Stimulated activated CD4-positive, alpha-beta T cell treated with anti-CD3 and anti-CD28 coated beads, Interleukin-1b, Interleukin-23, amount 100 ng/mL, for 1 hour (primary cell): ENCODE measurements at regions not wholly inside any gene's neighbourhood (a gene's known extent, or its start where the extent isn't known, plus 50 kb on each side); places are given as distances from the start of the nearest gene placed in this dataset.
A peak's percentile ranks its signal among the peaks of the same experiment; 100 is the strongest.

Experiments
- DNase-seq, 2 donors: peaks; one replicate each; pipeline ENCODE4 v3.0.0-alpha.2; 2020; ENCODE audit warnings: low read depth in 2 of 2

DNA sequence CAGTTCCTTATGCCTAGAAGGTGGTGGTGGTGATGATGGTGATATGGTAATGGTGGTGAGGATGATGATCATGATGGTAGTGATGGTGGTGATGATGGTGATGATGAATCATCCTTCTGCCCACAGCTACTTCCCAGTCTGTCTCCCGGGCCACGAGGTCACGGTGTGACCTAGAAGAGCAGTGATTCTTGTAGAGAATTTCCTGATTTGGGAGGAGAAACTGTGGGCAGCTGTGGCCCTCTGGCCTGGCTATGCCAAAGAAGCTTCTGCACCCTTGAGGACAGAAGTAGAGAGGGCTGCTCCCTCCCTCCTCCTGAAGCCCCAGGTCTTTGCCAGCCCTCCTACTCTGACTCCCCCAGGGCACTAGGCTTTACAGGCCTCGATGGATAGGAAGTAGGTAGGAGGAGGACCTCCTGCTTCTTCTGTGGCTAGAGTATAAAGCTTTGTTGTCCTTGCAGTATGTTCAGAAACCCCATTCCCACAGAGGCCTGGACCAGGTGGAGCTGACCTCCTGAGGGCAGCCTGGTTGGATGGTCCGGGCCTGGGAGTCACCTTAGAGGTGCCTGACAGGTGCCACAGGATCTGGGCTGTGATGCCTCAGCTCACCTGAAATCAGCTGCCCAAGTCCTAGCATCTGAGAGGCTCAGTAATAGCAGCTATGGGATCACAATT is 57.9 kb upstream of the EPAS1 start:
- DNase-seq: no peak

DNA sequence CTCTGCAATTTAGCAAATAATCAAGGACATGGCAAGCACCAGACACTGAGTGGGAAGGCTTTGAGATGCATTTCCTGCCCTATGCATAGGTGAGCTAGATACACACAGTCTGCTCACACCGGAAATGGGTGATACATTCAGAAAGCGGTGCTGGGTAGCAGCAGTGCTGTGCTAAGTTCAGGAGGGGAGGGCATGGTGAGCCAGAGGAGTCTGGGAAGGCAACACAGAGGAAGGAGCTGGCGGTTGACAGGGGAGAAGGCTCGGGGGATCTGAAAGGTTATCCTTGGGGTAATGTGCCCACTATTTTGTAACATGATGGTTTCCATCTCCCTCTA is 57.4 kb upstream of the EPAS1 start:
- peak; percentile 9 to 21 for DNase-seq

DNA sequence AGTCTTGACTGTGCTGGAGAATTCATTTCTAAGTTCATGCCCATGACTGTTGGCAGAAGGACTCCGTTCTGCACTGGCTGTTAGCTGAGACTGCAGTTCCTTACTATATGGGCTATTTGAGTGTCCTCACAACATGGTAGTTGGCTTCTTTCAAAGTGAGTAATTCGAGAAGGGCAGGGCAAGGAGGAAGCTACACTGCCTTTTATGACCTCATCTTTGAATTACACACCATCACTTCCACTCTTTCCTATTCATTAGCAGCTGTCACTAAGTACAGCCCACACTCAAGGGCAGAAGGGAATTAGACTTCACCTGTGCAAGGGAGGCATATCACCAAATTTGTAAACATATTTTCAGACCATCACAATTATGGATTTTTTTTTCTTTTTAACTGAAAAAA is 55.9 kb upstream of the EPAS1 start:
- no peak for DNase-seq

DNA sequence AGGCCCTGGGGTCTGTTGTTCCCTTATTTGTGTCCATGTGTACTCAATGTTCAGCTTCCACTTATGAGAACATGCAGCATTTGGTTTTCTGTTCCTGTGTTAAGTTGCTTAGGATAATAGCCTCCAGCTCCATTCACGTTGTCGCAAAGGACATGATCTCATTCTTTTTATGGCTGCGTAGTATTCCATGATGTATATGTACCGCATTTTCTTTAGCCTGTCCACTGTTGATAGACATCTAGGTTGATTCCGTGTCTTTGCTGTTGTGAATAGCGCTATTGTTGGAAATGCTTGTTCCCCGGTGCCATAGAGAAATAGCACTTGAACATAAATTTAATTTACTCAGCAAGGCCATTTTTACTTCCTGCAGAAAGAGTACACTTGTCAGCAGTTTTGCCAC is 51.3 kb upstream of the EPAS1 start:
- DNase-seq: no peak

DNA sequence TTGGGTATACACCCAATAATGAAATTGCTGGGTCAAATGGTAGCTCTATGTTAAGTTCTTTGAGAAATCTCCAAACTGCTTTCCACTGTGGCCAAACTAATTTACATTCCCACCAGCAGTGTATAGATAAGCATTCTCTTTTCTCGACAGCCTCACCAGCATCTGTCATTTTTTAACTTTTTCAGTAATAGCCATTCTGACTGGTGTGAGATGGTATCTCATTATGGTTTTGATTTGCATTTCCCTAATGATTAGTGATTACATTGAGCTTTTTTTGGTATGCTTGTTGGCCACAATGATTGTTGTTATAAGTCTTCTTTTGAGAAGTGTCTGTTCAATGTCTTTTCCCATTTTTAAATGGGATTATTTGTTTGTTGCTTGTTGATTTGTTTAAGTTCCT is 50.4 kb upstream of the EPAS1 start:
- DNase-seq: no peak
